ENCODE measurements at regions not wholly inside any gene's neighbourhood (a gene's known extent, or its start where the extent isn't known, plus 50 kb on each side); places are given as distances from the start of the nearest gene placed in this dataset.

DNA sequence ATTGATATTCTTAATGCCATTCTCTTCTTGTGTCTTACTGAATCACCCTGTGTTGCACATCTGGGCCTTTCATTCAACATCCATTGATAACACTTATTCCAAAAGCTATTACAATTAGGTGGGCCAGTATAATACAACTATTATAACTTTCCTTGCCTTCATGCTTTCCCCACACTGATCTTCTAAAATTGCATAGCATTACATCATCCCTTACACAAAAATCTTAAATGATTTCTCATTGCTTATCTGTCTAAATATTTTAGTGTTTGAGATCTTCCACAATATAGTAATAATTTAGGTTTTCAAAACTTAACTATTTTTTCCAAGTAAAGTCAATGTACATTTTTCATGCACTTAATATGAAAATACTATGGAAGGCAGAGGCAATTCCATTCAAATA is 1634.1 kb downstream of the PLA2G4A start:
- no peak for DNase-seq (ENCODE audit: low read depth in 1 of 2, low spot score in 1 of 2)

DNA sequence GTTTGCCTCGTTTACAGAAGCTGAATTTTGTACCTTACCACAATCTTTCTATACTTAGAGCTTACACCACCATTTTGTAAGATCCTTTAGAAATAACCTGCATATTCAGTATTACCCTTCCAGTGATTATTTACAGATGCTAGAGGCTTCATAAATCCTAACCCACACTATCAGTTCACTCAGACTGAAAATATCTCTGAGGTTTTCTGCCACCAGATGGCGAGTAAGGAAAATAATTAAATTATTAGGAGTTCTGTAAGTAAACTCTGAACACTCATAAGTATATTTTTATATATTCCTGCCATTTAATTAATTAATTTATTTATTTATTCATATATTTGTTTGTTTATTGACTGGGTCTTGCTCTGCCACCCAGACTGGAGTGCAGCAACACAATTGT is 1635.2 kb downstream of the PLA2G4A start:
- no peak for DNase-seq (ENCODE audit: low read depth in 1 of 2, low spot score in 1 of 2)

DNA sequence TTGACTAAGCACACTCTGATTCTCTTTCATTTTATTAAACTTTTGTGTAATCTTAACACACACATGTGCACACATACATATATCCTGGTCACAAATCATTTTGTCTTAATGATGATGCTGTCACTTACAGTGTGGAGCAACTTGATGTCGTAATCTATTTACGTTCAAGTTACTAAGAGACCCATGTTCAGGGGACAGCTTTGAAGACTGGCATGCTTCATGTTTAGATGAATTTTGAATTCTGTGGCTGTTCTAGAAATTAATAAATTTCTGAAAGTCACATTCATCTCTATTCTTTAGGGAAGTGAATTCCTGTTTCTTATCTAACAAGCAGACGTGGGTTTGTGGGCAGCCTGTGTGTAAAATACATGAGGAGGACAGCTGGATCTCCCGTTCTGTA is 1637.8 kb downstream of the PLA2G4A start:
- no peak for DNase-seq (ENCODE audit: low read depth in 1 of 2, low spot score in 1 of 2)

DNA sequence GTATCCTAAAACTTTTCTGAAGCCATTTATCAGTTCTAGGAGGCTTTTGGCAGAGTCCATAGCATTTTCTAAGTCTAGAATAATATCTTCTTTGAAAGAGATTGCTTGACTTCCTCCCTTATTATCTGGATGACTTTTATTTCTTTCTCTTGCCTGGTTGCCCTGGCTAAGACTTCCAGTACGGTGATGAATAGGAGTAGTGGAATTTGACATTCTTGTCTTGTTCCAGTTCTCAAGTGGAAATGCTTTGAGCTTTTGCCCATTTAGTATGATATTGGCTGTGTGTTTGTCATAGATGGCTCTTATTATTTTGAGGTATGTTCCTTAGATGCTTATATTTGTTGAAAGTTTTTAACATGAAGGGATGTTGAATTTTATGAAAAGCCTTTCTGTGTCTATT is 1647.9 kb downstream of the PLA2G4A start:
- DNase-seq (ENCODE audit: low read depth in 1 of 2, low spot score in 1 of 2) = no peak

DNA sequence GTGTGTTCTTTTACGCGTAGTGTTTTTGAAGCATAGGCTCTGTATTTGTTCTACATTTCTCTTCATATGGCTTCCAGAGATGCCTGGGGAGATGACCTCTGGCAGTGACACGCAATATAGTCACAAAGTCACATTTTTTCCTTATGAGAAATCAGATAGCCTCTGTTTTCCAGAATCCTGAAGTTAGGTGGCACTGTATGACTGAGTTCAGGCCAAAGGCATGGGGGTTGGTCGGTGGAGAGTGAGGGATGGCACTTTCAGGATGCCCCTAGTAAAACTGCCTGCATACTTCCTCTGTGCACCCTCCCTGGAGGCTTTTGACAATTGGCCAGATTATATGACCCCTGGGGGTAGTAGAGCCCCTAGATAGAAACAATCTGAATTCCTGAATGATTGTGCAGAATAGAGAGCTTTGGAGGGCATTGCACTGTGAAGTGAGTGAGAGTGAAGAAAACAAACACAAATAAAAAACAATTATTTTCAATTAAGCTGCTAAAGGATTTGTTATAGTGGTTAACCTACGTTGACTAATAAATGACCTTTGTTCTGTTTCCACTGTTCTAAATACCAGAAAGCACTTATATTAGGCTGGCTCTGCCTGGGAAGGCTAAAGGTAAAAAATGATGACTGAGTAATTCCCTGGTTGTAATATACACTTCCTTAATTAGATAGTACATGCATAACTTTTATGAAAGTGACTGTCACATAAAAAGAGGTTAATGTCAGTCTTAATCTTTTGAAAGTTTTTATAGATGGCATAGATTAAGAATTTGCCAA is 1660.8 kb downstream of the PLA2G4A start:
- no peak for DNase-seq (ENCODE audit: low read depth in 1 of 2, low spot score in 1 of 2)

DNA sequence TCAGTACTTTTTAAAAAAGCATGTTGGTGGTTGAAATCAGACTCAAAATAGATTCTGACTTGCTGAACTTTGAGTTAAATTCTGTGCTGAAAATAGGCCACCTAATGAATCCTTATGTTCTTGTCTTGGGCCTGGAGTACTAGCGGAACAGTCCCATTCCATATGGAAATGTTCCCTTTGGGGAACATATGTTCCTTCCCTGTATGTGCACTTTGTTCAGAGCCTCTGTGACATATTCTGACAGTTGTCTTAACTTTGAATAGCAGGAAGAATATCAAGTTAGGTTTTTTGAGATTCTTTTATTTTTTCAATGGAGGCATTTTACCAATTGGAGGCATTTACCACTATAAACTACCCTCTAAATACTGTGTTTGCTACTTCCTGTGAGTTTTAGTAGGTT is 1667.8 kb downstream of the PLA2G4A start:
- no peak for DNase-seq (ENCODE audit: low read depth in 1 of 2, low spot score in 1 of 2)

DNA sequence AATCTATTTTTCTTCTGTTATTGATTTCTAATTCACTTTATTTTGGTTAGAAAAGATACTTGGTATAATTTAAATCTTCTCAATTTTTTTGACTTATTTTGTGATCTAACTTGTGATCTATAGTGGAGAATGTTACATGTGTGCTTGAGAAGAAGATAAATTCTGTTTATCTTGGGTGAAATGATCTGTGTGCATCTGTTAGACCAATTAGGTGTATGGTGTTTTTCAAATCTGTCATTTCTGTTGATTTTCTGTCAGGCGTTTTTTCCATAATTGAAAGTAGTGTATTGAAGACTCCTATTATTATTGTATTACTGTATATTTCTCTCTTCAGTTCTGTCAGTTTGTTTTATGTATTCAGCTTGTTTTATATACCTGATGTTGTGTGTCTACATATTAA is 1668.3 kb downstream of the PLA2G4A start:
- DNase-seq (ENCODE audit: low read depth in 1 of 2, low spot score in 1 of 2) = no peak

DNA sequence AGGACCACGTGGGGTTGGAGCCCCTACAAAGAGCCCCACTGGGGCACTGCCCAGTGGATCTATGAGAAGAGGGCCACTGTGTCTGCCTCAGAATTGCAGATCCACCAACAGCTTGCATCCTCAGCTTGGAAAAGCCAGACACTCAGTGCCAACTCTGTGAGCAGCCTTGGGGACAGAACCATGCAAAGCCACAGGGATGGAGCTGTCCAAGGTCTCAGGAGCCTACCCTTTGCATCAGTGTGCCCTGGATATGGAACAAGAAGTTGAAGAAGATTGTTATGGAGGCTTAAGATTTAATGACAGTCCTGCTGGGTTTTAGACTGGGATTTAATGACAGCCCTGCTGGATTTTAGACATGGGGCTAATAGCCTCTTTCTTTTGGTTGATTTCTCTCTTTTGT is 1670.9 kb downstream of the PLA2G4A start:
- DNase-seq (ENCODE audit: low read depth in 1 of 2, low spot score in 1 of 2) = no peak

DNA sequence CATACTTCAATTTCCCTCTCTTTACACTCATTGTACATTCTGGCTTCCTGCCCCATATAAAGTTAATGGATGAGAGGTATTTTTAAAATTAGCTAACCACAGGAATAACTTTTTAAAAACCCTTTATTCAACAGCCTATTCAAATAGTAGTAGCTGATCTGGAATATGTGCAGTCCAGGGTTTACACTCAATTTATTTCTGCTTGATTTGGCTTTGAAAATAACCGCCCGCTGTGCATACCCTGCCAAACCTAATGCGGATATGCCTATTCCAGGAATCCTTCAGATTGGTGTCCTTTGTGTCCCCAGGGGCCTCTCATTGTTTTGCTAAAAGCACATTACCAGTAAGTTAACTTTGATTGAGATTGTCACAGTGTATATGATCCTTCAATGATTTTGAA is 1686.2 kb downstream of the PLA2G4A start:
- DNase-seq (ENCODE audit: low read depth in 1 of 2, low spot score in 1 of 2) = no peak

DNA sequence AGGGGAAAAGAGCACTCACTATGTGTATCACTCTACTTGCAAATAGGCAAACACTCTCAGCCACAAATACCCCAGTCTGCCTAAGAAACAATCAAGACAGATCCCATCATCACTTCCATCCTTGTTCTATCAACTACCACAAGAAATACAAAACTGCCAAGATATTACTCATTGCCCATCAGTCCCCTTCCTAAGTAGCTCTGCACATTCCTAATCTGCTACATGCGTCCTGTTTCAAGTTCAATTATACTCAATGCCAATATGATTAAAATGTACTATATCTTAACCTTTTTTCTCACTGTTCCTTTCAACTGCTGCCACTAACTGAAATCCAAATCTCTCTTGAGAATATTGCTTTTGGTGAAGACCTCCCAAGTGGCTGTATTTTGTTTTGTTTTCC is 1688.4 kb downstream of the PLA2G4A start:
- no peak for DNase-seq (ENCODE audit: low read depth in 1 of 2, low spot score in 1 of 2)

DNA sequence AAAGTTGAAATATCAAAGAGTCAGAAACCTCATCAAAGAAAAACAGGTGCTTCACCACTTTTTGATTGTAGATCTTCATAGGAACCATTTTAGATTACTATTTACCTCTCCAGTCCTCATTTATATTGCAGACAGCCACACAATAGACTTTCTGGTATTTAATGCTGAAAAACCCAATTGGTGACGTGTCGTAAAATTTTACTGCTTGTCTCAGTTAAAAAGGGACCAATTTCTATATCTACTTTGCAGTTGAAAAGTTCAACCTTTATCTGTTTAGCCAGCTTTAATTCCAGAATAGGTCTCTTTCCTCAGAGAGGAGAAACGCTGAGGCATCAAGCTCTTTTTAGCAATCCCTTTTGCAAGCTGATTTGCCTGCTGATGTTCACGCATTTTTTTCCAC is 1722.4 kb downstream of the PLA2G4A start:
- no peak for DNase-seq (ENCODE audit: low read depth in 1 of 2, low spot score in 1 of 2)

DNA sequence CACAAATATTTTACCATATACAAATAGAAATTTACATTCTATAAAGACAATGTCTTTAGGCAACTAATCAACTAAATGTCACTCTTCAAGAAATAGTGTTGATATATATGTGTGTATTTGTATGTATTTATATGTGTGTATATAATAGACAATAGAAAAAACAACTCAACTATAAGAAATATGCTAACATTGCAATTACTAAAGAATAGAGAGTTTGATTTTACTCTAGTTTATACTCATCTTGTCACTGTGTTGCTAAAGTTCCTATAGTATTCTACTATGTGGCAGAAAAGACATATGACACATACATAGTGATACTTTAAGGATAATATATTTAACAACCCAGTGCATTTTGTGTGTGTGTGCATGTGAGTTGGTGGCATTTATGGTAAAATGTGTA is 1728.3 kb downstream of the PLA2G4A start:
- no peak for DNase-seq (ENCODE audit: low read depth in 1 of 2, low spot score in 1 of 2)

DNA sequence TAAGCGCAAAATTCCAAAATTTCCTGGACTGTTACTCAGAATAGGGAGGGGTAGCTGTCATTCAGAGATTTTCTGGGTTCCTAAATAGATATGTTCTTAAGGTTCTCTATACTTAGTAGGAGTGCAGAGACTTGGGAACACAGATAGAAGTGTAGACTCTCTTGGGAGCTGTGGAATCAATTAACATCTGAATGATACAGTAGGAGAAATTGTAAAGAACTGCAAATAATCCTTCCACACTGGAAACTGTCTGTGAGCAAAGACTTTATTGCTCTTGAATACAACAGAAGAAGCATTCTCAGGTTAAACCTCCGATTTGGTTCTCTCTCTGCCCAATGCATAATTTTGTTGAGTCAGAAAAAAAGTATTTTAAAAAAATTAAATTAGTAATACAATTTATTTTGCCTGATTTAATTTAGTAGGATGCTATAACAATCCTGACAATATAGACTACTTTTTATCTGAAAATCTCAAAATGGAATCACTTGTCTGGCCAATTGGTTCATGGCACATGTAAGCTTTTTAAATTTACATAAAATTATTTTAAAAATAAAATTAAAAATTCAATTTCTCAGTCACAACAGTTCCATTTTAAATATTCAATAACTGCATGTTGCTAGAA is 1754.3 kb downstream of the PLA2G4A start:
- DNase-seq (ENCODE audit: low read depth in 1 of 2, low spot score in 1 of 2) = no peak

DNA sequence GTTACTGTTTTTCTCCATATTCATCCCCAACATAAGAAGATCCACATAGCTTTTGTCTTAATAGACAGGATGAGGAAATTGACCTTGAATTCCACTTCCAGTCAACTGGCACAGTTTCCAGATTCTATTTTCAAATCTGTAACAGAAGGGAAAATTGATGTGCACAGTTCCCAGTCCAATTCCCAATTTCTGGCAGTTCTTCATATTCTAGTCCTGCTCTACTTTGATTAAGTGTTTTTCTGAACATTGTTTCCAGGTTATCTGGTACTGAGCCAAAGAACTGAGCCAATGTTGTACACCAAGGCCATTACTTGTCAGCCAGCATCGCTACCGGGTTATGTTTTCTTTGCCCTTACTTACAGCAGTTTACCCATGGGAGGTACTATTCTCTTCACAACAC is 1755.4 kb downstream of the PLA2G4A start:
- DNase-seq (ENCODE audit: low read depth in 1 of 2, low spot score in 1 of 2) = no peak

DNA sequence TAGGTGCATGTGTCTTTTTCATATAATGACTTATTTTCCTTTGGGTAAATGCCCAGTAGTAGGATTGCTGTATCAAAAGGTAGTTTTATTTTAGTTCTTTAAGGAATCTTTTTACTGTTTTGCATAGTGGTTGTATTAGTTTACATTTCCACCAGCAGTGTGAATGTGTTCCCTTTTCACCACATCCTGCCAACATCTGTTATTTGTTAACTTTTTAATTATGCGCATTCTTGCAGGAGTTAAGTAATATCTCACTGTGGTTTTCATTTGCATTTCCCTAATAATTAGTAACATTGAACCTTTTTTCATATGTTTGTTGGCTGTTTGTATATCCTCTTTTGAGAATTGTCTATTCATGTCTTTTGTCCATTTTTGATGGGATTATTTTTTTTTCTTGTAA is 1761.9 kb downstream of the PLA2G4A start:
- no peak for DNase-seq (ENCODE audit: low read depth in 1 of 2, low spot score in 1 of 2)

DNA sequence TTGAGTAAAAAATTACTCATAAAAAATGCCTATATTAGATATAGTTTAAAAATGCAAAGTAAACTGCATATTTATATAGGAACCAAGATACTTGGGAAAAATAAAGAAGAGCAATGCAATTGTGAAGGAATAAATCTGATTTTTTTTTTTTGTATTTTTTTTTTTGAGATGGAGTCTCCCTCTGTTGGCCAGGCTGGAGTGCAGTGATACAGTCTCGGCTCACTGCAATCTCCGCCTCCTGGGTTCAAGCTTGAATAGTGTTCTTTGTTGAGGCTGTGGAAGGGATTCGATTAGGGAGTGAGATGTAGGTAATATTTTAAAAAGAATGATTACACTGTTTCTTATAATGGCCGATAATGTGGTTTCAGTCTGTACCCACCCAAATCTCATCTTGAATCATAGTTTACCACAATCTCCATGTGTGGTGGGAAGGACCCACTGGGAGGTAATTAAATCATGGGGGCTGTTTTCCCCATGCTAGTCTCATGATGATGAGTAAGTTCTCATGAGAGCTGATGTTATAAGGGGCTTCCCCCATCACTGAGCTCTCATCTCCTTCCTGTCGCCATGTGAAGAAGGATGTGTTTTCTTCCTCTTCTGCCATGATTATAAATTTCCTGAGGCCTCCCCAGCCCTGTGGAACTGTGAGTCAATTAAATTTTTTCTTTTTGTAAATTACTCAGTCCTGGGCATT is 1765.9 kb downstream of the PLA2G4A start:
- DNase-seq (ENCODE audit: low read depth in 1 of 2, low spot score in 1 of 2) = no peak

DNA sequence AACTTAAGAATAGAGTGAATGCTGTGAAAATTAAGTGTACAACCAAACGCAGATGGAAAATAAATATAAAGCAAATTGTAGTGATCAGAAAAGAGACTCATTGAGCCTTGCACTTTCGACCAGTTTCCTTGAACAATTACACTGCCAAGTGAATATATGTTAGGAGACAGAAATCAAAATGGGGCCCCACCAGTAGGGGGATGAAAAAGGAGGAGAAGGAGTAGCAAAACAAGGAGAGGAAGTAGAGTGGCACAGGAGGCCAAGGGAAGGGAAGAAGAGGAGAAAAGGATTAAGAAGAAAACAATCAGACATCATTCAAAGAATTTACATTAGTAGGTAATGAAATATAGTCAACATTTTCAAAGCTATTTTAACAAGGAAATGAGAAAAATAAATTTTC is 1770.6 kb downstream of the PLA2G4A start:
- no peak for DNase-seq (ENCODE audit: low read depth in 1 of 2, low spot score in 1 of 2)

DNA sequence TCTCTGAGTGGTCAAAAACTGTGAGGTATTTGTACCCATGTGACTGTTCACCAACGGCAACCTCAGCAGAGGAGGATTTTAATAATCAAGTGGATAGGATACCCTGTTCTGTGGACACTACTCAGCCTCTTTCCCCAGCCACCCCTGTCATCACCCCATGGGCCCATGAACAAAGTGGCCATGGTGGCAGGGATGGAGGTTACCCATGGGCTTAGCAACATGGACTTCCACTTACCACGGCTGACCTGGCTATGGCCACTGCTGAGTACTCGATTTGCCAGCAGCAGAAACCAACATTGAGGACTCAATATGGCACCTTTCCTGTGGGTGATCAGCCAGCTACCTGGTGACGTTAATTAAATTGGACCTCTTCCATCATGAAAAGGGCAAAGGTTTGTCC is 1782.7 kb downstream of the PLA2G4A start:
- no peak for DNase-seq (ENCODE audit: low read depth in 1 of 2, low spot score in 1 of 2)

DNA sequence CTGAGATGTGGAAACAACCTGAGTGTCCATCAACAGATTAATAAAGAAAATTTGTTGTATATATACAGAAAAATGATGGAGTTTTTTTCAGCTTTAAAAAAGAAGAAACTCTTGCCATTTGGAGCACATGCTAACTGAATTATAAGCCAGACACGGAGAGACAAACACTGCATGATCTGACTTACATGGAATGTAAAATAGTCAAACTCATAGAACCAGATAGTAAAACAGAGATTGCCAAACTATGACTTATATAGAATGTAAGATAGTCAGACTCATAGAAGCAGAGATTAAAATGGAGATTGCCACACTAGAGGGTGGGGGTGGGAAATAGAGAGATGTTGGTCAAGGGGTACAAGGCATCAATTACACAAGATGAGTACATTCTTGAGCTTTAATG is 1786.6 kb downstream of the PLA2G4A start:
- DNase-seq (ENCODE audit: low read depth in 1 of 2, low spot score in 1 of 2) = no peak

DNA sequence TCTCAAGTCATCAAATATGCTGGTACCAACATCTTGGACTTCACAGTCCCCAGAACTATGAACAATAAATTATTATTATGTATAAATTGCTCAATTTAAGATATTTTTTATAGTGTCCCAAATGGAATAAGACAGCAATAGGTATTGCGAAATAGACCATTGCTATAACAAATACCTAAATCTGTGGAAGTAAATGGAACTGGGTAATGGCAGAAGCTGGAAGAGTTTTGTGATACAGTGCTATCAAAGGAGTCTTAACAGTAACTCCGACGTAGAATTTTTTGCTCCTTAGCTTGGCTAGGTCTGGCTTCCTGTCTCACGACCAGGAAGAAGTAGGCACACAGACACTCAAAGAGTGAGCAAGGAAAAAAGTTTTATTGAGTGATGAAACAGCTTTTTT is 1791.5 kb downstream of the PLA2G4A start:
- DNase-seq (ENCODE audit: low read depth in 1 of 2, low spot score in 1 of 2) = no peak

DNA sequence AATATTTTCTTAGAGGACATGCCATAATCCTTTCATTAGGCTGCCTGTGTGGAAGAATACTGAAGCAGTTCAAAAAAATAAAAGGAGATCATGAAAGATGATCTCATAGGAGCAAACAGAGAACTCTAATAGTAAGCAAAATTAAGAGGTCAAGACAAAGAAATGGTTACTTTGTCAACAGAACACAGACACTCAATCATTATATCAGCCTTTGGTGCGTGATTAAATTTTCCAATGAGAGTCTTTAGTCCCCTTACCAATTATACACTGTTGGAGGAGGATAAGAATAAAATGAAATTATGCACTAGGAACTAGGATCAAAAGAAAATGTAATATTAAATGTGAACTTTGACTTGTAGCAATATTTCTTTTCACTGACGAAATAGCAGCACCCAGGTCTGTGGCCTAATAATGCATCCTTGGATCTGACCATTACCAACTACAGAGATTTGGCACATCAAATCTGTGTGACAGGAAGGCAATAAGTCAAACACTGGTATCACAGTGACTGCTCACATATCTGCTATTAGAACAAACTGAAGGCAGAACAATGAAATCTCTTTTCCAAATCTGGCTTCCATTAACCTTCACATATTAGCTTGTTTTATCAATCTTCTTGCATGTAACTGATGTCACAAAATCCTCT is 1812.9 kb downstream of the PLA2G4A start:
- no peak for DNase-seq (ENCODE audit: low read depth in 1 of 2, low spot score in 1 of 2)

DNA sequence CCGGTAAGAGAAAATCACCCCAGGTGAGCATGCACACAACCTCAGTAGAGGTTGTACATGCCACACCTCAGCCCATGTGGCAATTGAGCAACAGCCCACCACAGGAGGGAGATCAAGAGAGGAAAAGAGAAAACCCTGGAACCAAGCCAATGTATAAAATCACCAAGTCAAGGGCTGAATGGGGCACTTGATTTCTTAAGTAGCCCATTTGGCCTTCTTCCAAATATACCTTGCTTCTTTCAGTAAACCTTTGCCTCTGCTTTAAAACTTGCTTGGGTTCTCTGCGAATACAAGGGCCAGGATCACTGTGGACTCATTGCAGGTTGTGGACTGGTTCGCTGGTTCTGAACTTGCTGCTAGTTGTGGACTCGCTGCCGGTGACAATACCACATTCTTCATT is 1814.0 kb downstream of the PLA2G4A start:
- no peak for DNase-seq (ENCODE audit: low read depth in 1 of 2, low spot score in 1 of 2)

All from activated CD4-positive, alpha-beta T cell treated with anti-CD3 and anti-CD28 coated beads, Interleukin-2, amount 50 U/mL, for 24 hours (primary cell).